Upper lobe of left lung (tissue), 4 donors: ENCODE measurements at regions not wholly inside any gene's neighbourhood (a gene's known extent, or its start where the extent isn't known, plus 50 kb on each side); places are given as distances from the start of the nearest gene placed in this dataset.

Source experiments
- EP300 ChIP-seq, 4 donors: sonication (generic); formaldehyde crosslinking; IDR thresholded peaks; one replicate each; pipeline ENCODE4 v1.5.1; 2017; ENCODE audit warnings: antibody characterized with exemption in 4 of 4, control low read depth in 2 of 4
- POLR2A ChIP-seq, 4 donors: fragments of 450-650 bp; IDR thresholded peaks; one replicate each; pipeline ENCODE4 v1.5.1; 2016 to 2017; ENCODE audit warnings: antibody characterized with exemption in 4 of 4, mild to moderate bottlenecking in 2 of 4
- POLR2AphosphoS5 ChIP-seq, 2 donors: sonication (generic); formaldehyde crosslinking; IDR thresholded peaks; one replicate each; pipeline ENCODE4 v1.5.1; 2017; ENCODE audit warnings: antibody characterized with exemption in 2 of 2
- TF ChIP-seq, protein P1 (sequence below), 6 experiments: fragments of 450-650 bp in 4 of 6; fragments of 200-600 bp in 2 of 6; sonication (generic) in 2 of 6; IDR thresholded peaks; one replicate each; pipeline ENCODE4 v1.5.1; 2016 to 2019; ENCODE audit warnings: antibody characterized with exemption in 6 of 6

GRCh38 chr2:136238286-136239078, 120.5 kb upstream of the CXCR4 start:
- TF ChIP-seq, protein P1, sequence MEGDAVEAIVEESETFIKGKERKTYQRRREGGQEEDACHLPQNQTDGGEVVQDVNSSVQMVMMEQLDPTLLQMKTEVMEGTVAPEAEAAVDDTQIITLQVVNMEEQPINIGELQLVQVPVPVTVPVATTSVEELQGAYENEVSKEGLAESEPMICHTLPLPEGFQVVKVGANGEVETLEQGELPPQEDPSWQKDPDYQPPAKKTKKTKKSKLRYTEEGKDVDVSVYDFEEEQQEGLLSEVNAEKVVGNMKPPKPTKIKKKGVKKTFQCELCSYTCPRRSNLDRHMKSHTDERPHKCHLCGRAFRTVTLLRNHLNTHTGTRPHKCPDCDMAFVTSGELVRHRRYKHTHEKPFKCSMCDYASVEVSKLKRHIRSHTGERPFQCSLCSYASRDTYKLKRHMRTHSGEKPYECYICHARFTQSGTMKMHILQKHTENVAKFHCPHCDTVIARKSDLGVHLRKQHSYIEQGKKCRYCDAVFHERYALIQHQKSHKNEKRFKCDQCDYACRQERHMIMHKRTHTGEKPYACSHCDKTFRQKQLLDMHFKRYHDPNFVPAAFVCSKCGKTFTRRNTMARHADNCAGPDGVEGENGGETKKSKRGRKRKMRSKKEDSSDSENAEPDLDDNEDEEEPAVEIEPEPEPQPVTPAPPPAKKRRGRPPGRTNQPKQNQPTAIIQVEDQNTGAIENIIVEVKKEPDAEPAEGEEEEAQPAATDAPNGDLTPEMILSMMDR (IDR thresholded peaks at IDR 0.05), result no peak
- no peak for TF ChIP-seq POLR2A (IDR thresholded peaks at IDR 0.05)
- TF ChIP-seq POLR2AphosphoS5 (IDR thresholded peaks at IDR 0.05), result peak in 1 of 2 donors; percentile 30
- TF ChIP-seq EP300 (IDR thresholded peaks at IDR 0.05), result peak in 2 of 4 donors; percentile 47 to 89
